ENCODE measurements at regions not wholly inside any gene's neighbourhood (a gene's known extent, or its start where the extent isn't known, plus 50 kb on each side); places are given as distances from the start of the nearest gene placed in this dataset.

DNA sequence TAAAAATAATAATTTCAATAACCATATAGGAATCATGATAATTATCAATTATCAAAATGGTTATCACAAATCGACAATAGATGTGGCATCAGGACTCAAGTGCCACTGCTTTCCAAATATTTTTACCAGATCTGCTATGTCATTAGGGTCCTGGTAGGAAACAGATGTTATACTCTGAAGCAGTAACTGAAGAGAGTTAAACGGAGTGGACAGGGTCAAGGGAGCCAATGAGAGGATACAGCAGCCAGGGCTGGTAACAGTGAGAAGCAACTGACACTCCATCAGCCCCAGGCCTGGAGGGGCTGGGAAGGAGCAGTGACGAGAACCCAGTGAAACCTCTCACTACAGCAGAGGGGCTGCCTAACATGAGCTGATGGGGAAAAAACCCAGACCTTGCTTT is 322.4 kb downstream of the NPR3 start:
- no peak overlapping the region for H3K4me3 Mint-ChIP-seq
- H3K27me3 Mint-ChIP-seq = no peaks in the 10 kb centered on the region

DNA sequence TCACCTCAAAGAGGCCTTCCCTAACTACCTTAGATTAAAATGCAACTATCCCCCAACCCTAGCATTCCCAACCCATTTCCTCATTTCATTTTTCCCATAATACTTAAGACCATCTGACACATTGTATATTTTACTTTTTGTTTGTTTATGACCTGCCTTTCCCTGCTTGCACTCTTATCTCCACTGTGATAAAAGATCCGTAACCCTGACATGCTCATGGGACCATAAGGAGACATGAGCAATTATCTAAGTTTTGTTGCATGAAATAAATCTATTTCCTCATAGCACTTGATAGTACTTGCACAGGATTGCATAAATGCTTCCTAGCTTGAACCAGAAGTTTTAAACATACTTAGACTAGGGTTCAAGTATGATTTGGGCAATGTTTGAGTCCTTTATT is 323.7 kb downstream of the NPR3 start:
- Histone ChIP-seq H3K9me3 (ENCODE audit: control insufficient read depth in 2 of 2, low read length in 2 of 2) (peaks cover 0 to 2% of the 10 kb centered on the region in 2 experiments), H3K36me3 (ENCODE audit: control insufficient read depth, insufficient read depth, low read length) (no peaks in the 10 kb centered on the region), H3K27me3 (ENCODE audit: control insufficient read depth, insufficient read depth, low read length) (no peaks in the 10 kb centered on the region), H3K27ac (ENCODE audit: insufficient read depth, low read length, poor library complexity, severe bottlenecking) (no peak overlapping the region), H3K4me3 (ENCODE audit: low read depth, low read length) (no peak overlapping the region), H3K4me1 (ENCODE audit: control insufficient read depth, insufficient read depth, low read length, poor library complexity, severe bottlenecking) (no peaks in the 10 kb centered on the region)
- DNase-seq (no peak), ATAC-seq (ENCODE audit: low read depth in 2 of 2) (no peak)
- Mint-ChIP-seq H3K4me1 (no peaks in the 10 kb centered on the region), H3K36me3 (no peaks in the 10 kb centered on the region), H3K27me3 (no peaks in the 10 kb centered on the region), H3K27ac (no peak overlapping the region), H3K4me3 (no peak overlapping the region), H3K9me3 (peaks cover 0 to 7% (median 5%) of the 10 kb centered on the region in 7 donors)

More for the DNA sequence above, 322.4 kb downstream of the NPR3 start:
- H3K36me3 Mint-ChIP-seq = no peaks in the 10 kb centered on the region
- no peak overlapping the region for H3K27ac ChIP-seq (ENCODE audit: insufficient read depth, low read length, poor library complexity, severe bottlenecking)
- ATAC-seq (ENCODE audit: low read depth in 2 of 2) (no peak), DNase-seq (no peak)
- H3K9me3 ChIP-seq (ENCODE audit: control insufficient read depth in 2 of 2, low read length in 2 of 2) = peaks cover 0 to 2% of the 10 kb centered on the region in 2 experiments
- H3K4me3 ChIP-seq (ENCODE audit: low read depth, low read length) = no peak overlapping the region
- no peaks in the 10 kb centered on the region for H3K4me1 Mint-ChIP-seq
- no peak overlapping the region for H3K27ac Mint-ChIP-seq
- H3K36me3 ChIP-seq (ENCODE audit: control insufficient read depth, insufficient read depth, low read length) = no peaks in the 10 kb centered on the region
- H3K4me1 ChIP-seq (ENCODE audit: control insufficient read depth, insufficient read depth, low read length, poor library complexity, severe bottlenecking) = no peaks in the 10 kb centered on the region
- H3K27me3 ChIP-seq (ENCODE audit: control insufficient read depth, insufficient read depth, low read length) = no peaks in the 10 kb centered on the region
- H3K9me3 Mint-ChIP-seq = peaks cover 0 to 11% (median 5%) of the 10 kb centered on the region in 7 donors

DNA sequence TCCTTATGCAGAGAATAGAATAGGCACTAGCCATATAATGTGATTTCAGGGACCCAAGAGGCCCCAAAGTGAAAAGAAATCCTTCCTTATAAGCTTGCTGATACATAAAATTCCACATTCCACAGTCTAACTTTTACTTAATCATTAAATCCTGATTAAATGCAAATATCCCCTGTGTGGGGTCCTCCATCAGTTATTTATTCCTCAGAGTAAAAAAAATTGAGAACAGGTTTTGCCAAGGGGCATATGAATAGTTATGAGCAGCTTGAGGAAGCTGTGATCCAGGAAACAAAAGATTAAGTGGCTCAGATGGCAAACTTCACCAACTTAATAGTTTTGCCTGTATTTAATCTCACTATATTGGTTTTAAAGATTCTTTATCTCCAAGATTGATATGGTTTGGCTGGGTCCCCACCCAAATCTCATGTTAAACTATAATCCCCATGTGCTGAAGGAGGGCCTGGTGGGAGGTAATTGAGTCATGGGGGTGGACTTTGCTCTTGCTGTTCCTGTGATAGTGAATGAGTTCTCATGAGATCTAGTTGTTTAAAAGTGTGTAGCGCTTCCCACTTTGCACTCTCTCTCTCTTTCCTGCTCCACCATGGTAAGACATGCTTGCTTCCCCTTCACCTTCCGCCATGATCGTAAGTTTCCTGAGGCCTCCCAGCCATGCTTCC is 324.9 kb downstream of the NPR3 start:
- Mint-ChIP-seq H3K27ac (no peak overlapping the region), H3K4me1 (no peaks in the 10 kb centered on the region), H3K27me3 (no peaks in the 10 kb centered on the region), H3K9me3 (peaks cover 0 to 7% (median 5%) of the 10 kb centered on the region in 7 donors), H3K4me3 (no peak overlapping the region), H3K36me3 (no peaks in the 10 kb centered on the region)
- no peaks in the 10 kb centered on the region for H3K36me3 ChIP-seq (ENCODE audit: control insufficient read depth, insufficient read depth, low read length)
- peaks cover 0 to 2% of the 10 kb centered on the region in 2 experiments for H3K9me3 ChIP-seq (ENCODE audit: control insufficient read depth in 2 of 2, low read length in 2 of 2)
- H3K4me3 ChIP-seq (ENCODE audit: low read depth, low read length) = no peak overlapping the region
- no peak overlapping the region for H3K27ac ChIP-seq (ENCODE audit: insufficient read depth, low read length, poor library complexity, severe bottlenecking)
- H3K4me1 ChIP-seq (ENCODE audit: control insufficient read depth, insufficient read depth, low read length, poor library complexity, severe bottlenecking) = no peaks in the 10 kb centered on the region
- no peak for DNase-seq
- H3K27me3 ChIP-seq (ENCODE audit: control insufficient read depth, insufficient read depth, low read length) = no peaks in the 10 kb centered on the region
- no peak for ATAC-seq (ENCODE audit: low read depth in 2 of 2)

DNA sequence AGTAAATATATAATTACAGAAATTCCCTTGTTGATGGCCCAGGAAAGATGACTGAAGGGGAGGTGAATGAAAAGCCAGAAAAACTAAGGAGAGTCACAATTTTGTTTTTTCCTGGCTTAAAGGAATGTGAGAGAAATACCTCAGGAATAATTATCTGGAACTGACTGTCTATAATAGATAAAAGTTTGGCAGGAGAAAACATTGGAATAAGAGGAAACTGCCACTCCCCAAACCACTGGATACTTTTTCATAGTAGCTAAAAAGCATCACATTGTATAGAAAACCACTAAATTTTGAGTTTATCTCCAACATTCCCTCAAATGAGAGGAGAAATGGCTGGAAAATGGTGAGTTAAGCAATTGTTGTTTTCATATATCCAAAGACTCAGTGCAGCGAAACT is 326.0 kb downstream of the NPR3 start:
- ATAC-seq (ENCODE audit: low read depth in 2 of 2) = no peak
- H3K4me1 Mint-ChIP-seq = no peaks in the 10 kb centered on the region

DNA sequence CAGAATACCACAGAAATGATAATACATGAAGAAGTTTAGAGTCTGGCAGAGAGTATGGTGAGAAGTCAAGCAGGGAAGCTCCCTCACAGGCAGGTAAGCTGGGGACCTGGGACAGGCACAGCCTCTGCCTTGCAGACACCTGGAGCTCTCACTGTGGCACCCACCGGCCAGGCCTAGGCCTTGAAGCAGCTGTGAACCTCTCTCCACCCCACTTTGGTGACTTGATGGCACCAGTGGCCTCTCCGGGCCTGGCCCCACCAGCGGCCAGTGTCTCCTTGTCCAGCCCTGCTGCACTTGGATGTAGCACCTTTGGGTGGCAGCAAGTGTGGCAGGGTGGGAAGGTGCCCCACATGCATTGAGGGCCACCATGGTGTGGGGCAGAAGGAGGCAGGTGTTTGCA is 330.5 kb downstream of the NPR3 start:
- Mint-ChIP-seq H3K9me3 (peaks cover 3 to 10% (median 6%) of the 10 kb centered on the region in 7 donors), H3K36me3 (no peaks in the 10 kb centered on the region), H3K27me3 (no peaks in the 10 kb centered on the region), H3K4me1 (no peaks in the 10 kb centered on the region), H3K4me3 (no peak overlapping the region), H3K27ac (no peak overlapping the region)
- H3K9me3 ChIP-seq (ENCODE audit: control insufficient read depth in 2 of 2, low read length in 2 of 2) = no peaks in the 10 kb centered on the region
- no peaks in the 10 kb centered on the region for H3K4me1 ChIP-seq (ENCODE audit: control insufficient read depth, insufficient read depth, low read length, poor library complexity, severe bottlenecking)
- H3K36me3 ChIP-seq (ENCODE audit: control insufficient read depth, insufficient read depth, low read length) = no peaks in the 10 kb centered on the region
- no peaks in the 10 kb centered on the region for H3K27me3 ChIP-seq (ENCODE audit: control insufficient read depth, insufficient read depth, low read length)
- no peak overlapping the region for H3K4me3 ChIP-seq (ENCODE audit: low read depth, low read length)
- ATAC-seq (ENCODE audit: low read depth in 2 of 2) (no peak), DNase-seq (no peak)
- no peak overlapping the region for H3K27ac ChIP-seq (ENCODE audit: insufficient read depth, low read length, poor library complexity, severe bottlenecking)

More for the DNA sequence above, 326.0 kb downstream of the NPR3 start:
- Histone ChIP-seq H3K27me3 (ENCODE audit: control insufficient read depth, insufficient read depth, low read length) (no peaks in the 10 kb centered on the region), H3K9me3 (ENCODE audit: control insufficient read depth in 2 of 2, low read length in 2 of 2) (no peaks in the 10 kb centered on the region), H3K36me3 (ENCODE audit: control insufficient read depth, insufficient read depth, low read length) (no peaks in the 10 kb centered on the region), H3K27ac (ENCODE audit: insufficient read depth, low read length, poor library complexity, severe bottlenecking) (no peak overlapping the region), H3K4me3 (ENCODE audit: low read depth, low read length) (no peak overlapping the region), H3K4me1 (ENCODE audit: control insufficient read depth, insufficient read depth, low read length, poor library complexity, severe bottlenecking) (no peaks in the 10 kb centered on the region)
- H3K4me3 Mint-ChIP-seq = no peak overlapping the region
- no peak overlapping the region for H3K27ac Mint-ChIP-seq
- no peaks in the 10 kb centered on the region for H3K36me3 Mint-ChIP-seq
- no peak for DNase-seq
- no peaks in the 10 kb centered on the region for H3K27me3 Mint-ChIP-seq
- H3K9me3 Mint-ChIP-seq = peaks cover 0 to 7% (median 4%) of the 10 kb centered on the region in 7 donors

DNA sequence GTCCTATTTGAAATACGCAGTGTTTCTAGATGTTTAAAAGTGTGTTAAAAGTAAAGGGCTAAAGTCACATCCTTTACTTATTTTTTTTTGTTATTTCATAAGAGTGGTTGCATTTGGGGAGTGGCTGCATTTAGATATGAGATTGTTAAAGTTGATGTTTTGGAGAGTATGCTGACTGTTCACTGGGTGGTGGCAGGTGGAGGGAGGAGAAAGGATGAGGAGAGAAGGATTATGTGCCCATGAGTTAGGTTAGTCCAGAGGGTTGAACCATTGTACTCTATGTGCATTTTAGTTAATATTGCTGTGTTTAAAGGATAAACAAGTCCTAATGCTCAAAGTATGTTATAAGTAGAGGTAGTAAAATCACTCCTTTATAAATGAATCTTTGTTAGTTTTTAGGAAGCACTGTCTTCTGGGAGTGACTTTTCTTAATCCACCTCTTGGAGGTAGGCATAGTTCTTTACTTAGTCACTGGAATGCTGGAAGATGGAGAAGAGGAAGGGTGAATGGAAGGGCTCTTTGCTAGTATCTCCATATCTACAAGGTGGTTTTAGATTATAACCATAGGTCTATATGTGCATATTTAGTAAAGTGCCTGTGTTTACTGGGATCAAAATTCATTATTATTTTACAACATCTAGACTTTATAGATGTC is 332.3 kb downstream of the NPR3 start:
- H3K9me3 Mint-ChIP-seq = peaks cover 4 to 10% (median 7%) of the 10 kb centered on the region in 7 donors

DNA sequence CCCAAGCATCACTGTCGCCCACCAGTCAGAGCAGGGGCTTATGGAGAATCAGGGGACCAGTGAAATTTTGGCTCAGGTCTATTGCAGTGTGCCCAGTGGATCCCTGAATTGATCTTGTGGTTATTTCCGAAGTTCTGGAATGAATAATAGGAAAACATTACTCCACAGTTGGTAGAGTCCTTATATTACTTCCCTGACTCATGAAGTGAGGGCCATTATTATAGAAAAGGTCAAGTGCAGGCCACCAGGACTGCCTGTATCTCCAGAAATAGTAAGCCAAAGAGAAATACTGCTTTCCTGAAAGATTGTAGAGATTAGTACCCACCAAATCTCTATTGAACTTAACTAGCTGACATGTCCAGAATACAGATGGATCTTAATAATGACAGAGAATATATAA is 335.0 kb downstream of the NPR3 start:
- Histone ChIP-seq H3K9me3 (ENCODE audit: control insufficient read depth in 2 of 2, low read length in 2 of 2) (no peaks in the 10 kb centered on the region), H3K27me3 (ENCODE audit: control insufficient read depth, insufficient read depth, low read length) (no peaks in the 10 kb centered on the region), H3K27ac (ENCODE audit: insufficient read depth, low read length, poor library complexity, severe bottlenecking) (no peak overlapping the region), H3K4me3 (ENCODE audit: low read depth, low read length) (no peak overlapping the region), H3K36me3 (ENCODE audit: control insufficient read depth, insufficient read depth, low read length) (no peaks in the 10 kb centered on the region), H3K4me1 (ENCODE audit: control insufficient read depth, insufficient read depth, low read length, poor library complexity, severe bottlenecking) (no peaks in the 10 kb centered on the region)
- Mint-ChIP-seq H3K4me1 (no peaks in the 10 kb centered on the region), H3K27me3 (no peaks in the 10 kb centered on the region), H3K9me3 (peaks cover 3 to 14% (median 9%) of the 10 kb centered on the region in 7 donors), H3K36me3 (no peaks in the 10 kb centered on the region), H3K4me3 (no peak overlapping the region), H3K27ac (no peak overlapping the region)
- DNase-seq (no peak), ATAC-seq (ENCODE audit: low read depth in 2 of 2) (no peak)

More for the DNA sequence above, 332.3 kb downstream of the NPR3 start:
- H3K9me3 ChIP-seq (ENCODE audit: control insufficient read depth in 2 of 2, low read length in 2 of 2) = no peaks in the 10 kb centered on the region
- H3K27ac ChIP-seq (ENCODE audit: insufficient read depth, low read length, poor library complexity, severe bottlenecking) = no peak overlapping the region
- DNase-seq (no peak), ATAC-seq (ENCODE audit: low read depth in 2 of 2) (no peak)
- H3K27me3 ChIP-seq (ENCODE audit: control insufficient read depth, insufficient read depth, low read length) = no peaks in the 10 kb centered on the region
- Mint-ChIP-seq H3K27me3 (no peaks in the 10 kb centered on the region), H3K4me3 (no peak overlapping the region), H3K36me3 (no peaks in the 10 kb centered on the region), H3K4me1 (no peaks in the 10 kb centered on the region), H3K27ac (no peak overlapping the region)
- no peak overlapping the region for H3K4me3 ChIP-seq (ENCODE audit: low read depth, low read length)
- no peaks in the 10 kb centered on the region for H3K36me3 ChIP-seq (ENCODE audit: control insufficient read depth, insufficient read depth, low read length)
- no peaks in the 10 kb centered on the region for H3K4me1 ChIP-seq (ENCODE audit: control insufficient read depth, insufficient read depth, low read length, poor library complexity, severe bottlenecking)

DNA sequence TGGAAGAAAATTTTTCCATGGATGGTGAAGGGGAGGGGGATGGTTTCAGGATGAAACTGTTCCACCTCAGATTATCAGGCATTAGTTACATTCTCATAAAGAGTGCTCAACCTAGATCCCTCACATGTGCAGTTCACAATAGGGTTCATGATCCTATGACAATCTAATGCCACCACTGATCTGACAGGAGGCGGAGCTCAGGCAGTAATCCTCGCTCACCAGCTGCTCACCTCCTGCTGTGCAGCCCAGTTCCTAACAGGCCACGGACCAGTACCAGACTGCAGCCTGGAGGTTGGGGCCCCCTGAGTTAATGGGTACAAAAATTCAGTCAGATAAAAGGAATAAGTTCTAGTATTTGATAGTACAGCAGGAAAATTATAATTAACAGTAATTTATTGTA is 337.2 kb downstream of the NPR3 start:
- H3K9me3 Mint-ChIP-seq = peaks cover 3 to 14% (median 8%) of the 10 kb centered on the region in 7 donors
- Histone ChIP-seq H3K27me3 (ENCODE audit: control insufficient read depth, insufficient read depth, low read length) (no peaks in the 10 kb centered on the region), H3K27ac (ENCODE audit: insufficient read depth, low read length, poor library complexity, severe bottlenecking) (no peak overlapping the region), H3K4me1 (ENCODE audit: control insufficient read depth, insufficient read depth, low read length, poor library complexity, severe bottlenecking) (no peaks in the 10 kb centered on the region), H3K4me3 (ENCODE audit: low read depth, low read length) (no peak overlapping the region), H3K9me3 (ENCODE audit: control insufficient read depth in 2 of 2, low read length in 2 of 2) (no peaks in the 10 kb centered on the region), H3K36me3 (ENCODE audit: control insufficient read depth, insufficient read depth, low read length) (no peaks in the 10 kb centered on the region)
- H3K27me3 Mint-ChIP-seq = no peaks in the 10 kb centered on the region
- H3K27ac Mint-ChIP-seq = no peak overlapping the region
- DNase-seq (no peak), ATAC-seq (ENCODE audit: low read depth in 2 of 2) (no peak)
- H3K4me1 Mint-ChIP-seq = no peaks in the 10 kb centered on the region
- H3K4me3 Mint-ChIP-seq = no peak overlapping the region
- H3K36me3 Mint-ChIP-seq = no peaks in the 10 kb centered on the region
